Cardiac muscle cell (in vitro differentiated cells and primary cell): ENCODE measurements at regions not wholly inside any gene's neighbourhood (a gene's known extent, or its start where the extent isn't known, plus 50 kb on each side); places are given as distances from the start of the nearest gene placed in this dataset.

Experiments
- DNase-seq, 2 donors: peaks; one replicate each; pipeline versions ENCODE4 v3.0.0 to v3.0.0-alpha.2; 2010 to 2017; ENCODE audit warnings: low read depth in 1 of 2, low spot score in 1 of 2
- H3K27ac ChIP-seq: fragments of 200-600 bp; sonication (generic); 2 replicates; pipeline ENCODE4 v1.5.1; 2016
- H3K27me3 ChIP-seq: fragments of 200-600 bp; sonication (generic); 2 replicates; pipeline ENCODE4 v1.6.0; 2016; ENCODE audit warnings: control low read depth
- H3K36me3 ChIP-seq: fragments of 200-600 bp; sonication (generic); 2 replicates; pipeline ENCODE4 v1.5.1; 2016; ENCODE audit warnings: control low read depth
- H3K4me1 ChIP-seq: fragments of 200-600 bp; sonication (generic); 2 replicates; pipeline ENCODE4 v1.8.1; 2017; ENCODE audit warnings: low read depth, mild to moderate bottlenecking, mixed run types
- H3K4me3 ChIP-seq: fragments of 200-600 bp; sonication (generic); 2 replicates; pipeline ENCODE4 v1.5.1; 2016; ENCODE audit warnings: mild to moderate bottlenecking
- H3K9me3 ChIP-seq: fragments of 200-600 bp; sonication (generic); 2 replicates; pipeline ENCODE4 v1.5.1; 2017; ENCODE audit warnings: low read depth, mild to moderate bottlenecking, control low read depth
- TF ChIP-seq, protein P1 (sequence below): IDR thresholded peaks from 2 replicates; pipeline ENCODE4 v1.5.1; 2012; ENCODE audit warnings: low read depth, mild to moderate bottlenecking, low read length

DNA sequence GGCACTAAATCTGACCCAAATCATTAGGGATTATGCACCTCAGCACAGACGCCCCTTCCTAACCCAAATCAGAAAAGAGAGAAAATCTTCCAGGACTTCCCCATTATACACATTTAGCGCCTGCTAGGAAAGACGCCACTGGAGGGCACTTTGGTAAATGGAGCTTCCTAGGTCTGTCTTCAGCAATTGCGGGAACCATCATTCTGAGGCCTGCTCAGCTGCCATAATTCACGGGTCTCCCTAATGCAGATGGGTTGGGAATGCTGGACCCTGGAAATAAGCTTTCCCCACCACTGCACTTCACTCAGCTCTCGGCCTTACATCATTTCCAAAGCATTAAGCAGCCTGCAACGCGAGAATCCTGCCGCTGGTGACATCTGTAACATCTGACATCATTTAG is 86.2 kb upstream of the OPCML start:
- TF ChIP-seq, protein P1, sequence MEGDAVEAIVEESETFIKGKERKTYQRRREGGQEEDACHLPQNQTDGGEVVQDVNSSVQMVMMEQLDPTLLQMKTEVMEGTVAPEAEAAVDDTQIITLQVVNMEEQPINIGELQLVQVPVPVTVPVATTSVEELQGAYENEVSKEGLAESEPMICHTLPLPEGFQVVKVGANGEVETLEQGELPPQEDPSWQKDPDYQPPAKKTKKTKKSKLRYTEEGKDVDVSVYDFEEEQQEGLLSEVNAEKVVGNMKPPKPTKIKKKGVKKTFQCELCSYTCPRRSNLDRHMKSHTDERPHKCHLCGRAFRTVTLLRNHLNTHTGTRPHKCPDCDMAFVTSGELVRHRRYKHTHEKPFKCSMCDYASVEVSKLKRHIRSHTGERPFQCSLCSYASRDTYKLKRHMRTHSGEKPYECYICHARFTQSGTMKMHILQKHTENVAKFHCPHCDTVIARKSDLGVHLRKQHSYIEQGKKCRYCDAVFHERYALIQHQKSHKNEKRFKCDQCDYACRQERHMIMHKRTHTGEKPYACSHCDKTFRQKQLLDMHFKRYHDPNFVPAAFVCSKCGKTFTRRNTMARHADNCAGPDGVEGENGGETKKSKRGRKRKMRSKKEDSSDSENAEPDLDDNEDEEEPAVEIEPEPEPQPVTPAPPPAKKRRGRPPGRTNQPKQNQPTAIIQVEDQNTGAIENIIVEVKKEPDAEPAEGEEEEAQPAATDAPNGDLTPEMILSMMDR = no peak
- no peak for DNase-seq

DNA sequence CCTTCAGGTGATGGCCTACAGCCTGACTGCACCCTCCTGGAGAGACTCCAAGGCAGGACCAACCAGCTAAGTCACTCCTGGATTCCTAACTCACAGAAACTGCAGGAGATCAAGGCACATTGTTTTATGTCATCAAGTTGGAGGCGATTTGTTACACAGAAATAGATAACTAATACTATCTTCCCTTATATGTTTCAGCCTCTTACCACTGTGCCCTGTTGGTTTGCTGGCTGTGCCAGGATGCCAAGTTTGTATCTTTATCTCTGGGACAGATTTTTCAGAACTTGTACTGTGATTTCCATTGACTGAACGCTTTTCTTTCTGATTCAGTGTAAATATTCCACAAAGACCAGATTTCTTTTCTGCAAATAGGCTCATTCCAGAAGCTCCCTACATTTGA is 76.2 kb upstream of the OPCML start:
- H3K9me3 ChIP-seq = no peaks in the 10 kb centered on the region
- H3K4me1 ChIP-seq = no peaks in the 10 kb centered on the region
- TF ChIP-seq, protein P1 = no peak
- no peak overlapping the region for H3K4me3 ChIP-seq
- H3K27ac ChIP-seq = no peak overlapping the region
- no peak for DNase-seq
- no peaks in the 10 kb centered on the region for H3K36me3 ChIP-seq
- no peaks in the 10 kb centered on the region for H3K27me3 ChIP-seq

More for the DNA sequence above, 86.2 kb upstream of the OPCML start:
- Histone ChIP-seq H3K9me3 (no peaks in the 10 kb centered on the region), H3K4me1 (no peaks in the 10 kb centered on the region), H3K27ac (no peak overlapping the region), H3K27me3 (no peaks in the 10 kb centered on the region), H3K36me3 (no peaks in the 10 kb centered on the region), H3K4me3 (no peak overlapping the region)

DNA sequence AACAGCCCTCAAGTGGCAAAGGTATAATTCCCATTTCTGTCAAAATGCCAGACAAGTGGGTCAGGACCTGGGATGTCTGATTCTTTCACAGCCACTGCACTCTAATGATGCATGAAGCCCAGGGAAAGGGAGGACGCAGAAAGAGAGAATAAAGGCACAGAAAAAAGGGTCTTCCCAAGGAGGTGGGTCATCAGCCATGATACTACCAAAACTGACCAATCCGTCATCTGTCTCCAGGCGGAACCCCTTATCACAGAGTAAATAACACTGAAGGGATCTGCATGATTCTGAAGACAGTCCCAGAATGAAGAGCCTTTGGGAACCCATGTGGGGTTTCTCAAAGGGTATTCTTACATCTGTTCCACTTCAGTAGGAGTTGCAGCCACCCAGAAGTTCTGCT is 73.8 kb upstream of the OPCML start:
- DNase-seq = no peak
- Histone ChIP-seq H3K27ac (no peak overlapping the region), H3K4me3 (no peak overlapping the region), H3K4me1 (no peaks in the 10 kb centered on the region), H3K9me3 (no peaks in the 10 kb centered on the region), H3K36me3 (no peaks in the 10 kb centered on the region), H3K27me3 (no peaks in the 10 kb centered on the region)
- TF ChIP-seq, protein P1 = no peak

DNA sequence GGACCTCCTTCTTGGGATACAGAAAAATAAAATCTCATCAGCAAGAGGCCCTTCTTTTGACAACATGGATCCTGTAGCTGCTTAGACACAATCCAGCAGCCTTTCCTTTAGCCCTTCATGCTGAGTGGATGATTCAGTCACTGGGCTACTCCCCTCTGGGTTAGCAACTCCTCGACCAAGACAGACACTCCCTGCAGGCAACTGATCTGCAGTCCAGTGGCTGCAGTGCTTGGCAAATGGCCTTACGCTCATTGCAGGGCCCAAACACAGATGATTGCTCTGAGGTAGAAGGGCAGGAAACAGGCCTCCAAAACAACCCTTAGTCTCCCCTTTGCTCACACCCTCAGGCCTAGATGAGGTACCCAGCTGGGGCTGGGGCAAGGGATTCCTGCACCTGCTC is 73.2 kb upstream of the OPCML start:
- H3K27me3 ChIP-seq = no peaks in the 10 kb centered on the region
- no peaks in the 10 kb centered on the region for H3K9me3 ChIP-seq
- no peaks in the 10 kb centered on the region for H3K4me1 ChIP-seq
- TF ChIP-seq, protein P1 = no peak
- H3K27ac ChIP-seq = no peak overlapping the region
- DNase-seq = no peak
- H3K36me3 ChIP-seq = no peaks in the 10 kb centered on the region
- H3K4me3 ChIP-seq = no peak overlapping the region

DNA sequence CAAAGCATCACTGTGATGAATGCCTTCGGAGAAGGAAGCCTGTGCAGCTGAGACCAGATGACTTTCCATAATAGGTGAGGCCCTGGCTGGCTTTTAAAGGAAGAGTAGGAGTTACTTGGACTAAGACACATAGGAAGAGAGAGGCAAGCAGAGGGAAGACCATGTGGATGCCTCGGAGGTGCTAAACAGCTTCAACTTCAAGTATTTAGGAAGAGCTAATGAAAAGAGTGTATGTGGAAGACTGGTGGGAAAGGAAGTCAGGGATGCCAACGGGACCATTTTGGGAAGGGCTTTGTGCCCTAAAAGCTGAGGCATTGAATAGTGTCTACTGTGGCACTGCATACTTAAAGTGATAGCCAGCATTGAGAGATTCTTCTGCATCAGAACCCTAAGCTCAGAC is 69.3 kb upstream of the OPCML start:
- TF ChIP-seq, protein P1 = no peak
- Histone ChIP-seq H3K27me3 (no peaks in the 10 kb centered on the region), H3K4me3 (no peak overlapping the region), H3K36me3 (no peaks in the 10 kb centered on the region), H3K4me1 (no peaks in the 10 kb centered on the region), H3K27ac (no peak overlapping the region), H3K9me3 (no peaks in the 10 kb centered on the region)
- DNase-seq = no peak

DNA sequence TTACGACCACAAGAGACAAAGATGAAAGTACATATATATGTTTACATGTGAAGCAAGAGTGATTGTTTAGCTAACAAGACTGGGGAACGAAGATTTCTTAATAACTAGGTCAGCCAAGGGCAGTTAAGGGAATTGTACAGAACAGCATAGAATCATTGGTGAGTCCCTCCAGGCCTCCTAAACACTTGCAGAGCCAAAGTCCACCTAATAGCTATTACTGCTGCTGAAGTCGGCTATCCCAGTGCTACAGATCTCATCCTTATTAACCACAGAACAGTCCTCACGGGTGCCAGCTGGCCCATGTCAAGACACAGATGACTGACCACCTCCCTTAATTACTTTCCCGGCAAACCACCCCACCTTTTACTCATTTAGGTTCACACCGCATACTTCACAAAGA is 68.5 kb upstream of the OPCML start:
- H3K9me3 ChIP-seq = no peaks in the 10 kb centered on the region
- no peak for DNase-seq
- no peak overlapping the region for H3K4me3 ChIP-seq
- H3K27me3 ChIP-seq = no peaks in the 10 kb centered on the region
- no peaks in the 10 kb centered on the region for H3K4me1 ChIP-seq
- H3K36me3 ChIP-seq = no peaks in the 10 kb centered on the region
- TF ChIP-seq, protein P1 = no peak
- H3K27ac ChIP-seq = no peak overlapping the region
